NCI-H82 (cell line): ENCODE measurements at regions not wholly inside any gene's neighbourhood (a gene's known extent, or its start where the extent isn't known, plus 50 kb on each side); places are given as distances from the start of the nearest gene placed in this dataset.

Source experiments
- DNase-seq: peaks from one replicate; lab custom pipeline; 2025; lab: John Stamatoyannopoulos, UW

DNA sequence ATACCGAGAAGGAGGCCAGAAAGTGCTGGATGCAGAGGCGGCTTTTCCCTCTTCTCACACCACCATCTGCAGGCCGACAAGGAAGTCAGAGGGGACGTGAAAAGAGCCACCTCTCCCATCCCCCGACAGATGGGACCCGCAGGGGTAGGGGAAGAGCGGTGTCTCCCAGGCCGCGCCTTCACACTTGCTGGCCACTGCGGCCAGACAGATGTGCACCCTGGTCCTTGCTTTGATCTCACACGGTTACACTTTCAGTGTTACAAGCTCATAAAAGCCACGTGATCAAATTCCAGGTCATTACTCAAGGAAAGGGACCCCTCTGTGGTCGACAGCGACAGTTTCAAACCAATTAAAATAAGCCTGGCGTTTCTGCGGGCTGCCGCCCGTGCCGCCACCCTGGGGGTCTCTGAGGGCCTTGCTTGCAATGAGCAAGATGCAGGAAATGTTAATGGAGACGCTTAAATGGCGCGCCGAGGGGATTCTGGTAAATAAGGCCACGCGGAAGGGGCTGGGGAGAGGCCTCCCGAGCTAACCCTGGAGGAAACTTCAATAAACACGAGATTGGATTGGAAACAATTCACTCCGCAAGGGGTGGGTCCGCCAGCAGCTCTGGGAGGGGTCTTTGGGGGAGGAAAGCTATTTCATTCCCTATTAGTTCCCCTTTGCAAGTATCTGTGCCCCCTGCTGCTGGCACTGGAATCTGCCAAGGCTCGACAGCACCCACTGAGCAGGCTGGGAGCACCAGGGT lies 240.9 kb downstream of the ENGASE start:
- DNase-seq, result no peak

GRCh38 chr17:79314617-79315357 lies 240.2 kb downstream of the ENGASE start:
- DNase-seq, result no peak

GRCh38 chr17:79311373-79311772 lies 236.7 kb downstream of the ENGASE start:
- DNase-seq, result no peak

DNA sequence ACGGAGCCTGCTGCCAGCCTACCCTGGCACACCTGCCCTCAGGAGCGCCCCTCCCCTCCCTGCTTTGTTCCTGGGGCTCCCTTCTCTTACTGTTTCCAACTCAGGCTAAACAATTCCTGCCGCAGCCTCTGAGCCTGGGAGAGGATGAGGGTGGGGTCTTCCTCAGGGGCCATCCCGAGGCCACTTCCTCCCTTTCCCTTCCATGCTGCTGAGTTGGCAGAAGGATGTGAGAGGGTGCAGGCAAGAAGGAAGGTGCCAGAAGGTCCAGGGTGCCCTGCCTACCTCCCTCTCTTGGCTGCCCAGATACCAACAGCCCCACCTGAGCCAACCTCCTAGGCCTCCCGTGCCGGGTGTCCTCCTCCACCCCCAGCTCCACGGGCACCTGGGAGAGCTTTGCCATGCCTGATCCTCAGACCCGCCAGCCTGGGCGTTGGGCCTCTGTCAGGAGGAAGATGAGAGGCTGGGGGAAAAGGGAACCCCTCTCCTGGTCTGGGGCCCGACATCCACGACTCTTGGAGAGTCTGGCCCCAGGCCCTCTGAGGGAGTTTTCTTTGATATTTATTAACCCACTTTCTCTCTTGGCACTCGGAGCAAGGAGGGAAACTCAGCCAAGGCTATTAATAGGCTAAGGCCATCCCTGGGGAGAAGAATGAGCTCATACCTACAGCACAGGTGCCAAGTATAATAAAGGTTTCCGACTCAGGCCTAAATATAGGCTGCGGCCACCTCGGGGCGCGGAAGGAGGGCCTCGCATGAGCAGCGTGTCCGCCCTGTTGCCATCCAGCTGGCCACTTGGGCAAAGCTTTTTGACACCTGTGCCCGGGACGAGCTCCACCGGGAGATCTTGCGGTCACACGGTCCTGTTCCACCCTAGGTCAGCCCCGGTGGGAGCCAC lies 232.0 kb downstream of the ENGASE start:
- no peak for DNase-seq

DNA sequence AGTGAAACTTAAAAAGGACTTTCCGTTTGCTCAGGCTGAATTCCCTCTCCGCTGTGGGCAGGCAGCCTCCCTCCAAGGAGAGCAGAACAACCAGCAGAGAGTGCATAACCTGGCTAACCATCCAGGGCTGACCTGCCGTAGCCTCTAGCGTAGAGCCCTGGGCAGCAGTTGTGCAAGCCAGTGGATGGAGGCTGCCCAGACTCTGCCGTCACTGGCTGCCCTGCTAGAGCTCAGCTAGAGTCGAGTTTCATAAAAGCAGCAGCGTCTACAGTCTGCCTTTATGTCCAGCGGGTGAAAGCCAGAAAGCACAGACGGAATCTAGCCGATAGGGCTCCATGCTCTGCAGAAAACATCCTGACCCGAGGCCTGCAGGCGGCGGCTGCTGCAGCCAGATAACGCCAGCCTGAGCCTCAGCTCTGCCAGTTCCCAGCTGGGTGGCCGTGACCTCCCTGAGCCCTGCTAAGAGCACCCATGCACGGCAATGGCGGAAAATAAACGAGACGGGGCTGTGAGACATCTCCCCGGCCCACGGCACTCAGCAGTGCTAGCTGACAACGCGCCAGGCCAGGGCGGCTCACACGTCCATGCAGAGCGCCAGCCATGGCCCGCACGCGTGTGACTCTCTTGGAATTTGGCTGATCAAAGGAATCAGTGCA lies 231.3 kb downstream of the ENGASE start:
- no peak for DNase-seq

GRCh38 chr17:79305376-79305767 lies 230.7 kb downstream of the ENGASE start:
- no peak for DNase-seq

DNA sequence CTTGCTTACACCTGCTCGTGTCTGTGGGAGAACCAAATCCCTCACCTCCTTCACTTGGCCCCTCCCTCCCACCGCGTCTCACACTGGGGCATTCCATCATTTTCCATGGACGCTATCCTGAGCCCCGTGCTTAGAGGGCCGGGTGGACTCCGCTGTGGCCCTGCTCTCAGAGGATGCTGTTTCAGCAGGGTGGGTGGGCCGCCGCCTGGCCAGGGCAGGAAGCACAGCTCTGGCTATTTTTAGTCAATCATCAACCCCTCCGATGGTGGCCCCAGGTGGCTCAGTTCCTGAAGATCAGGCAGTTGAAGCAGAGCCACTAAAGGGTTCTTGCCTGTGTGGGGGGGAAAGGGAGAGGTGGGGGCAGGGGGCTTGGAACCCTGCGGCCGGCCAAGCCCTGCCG lies 230.3 kb downstream of the ENGASE start:
- peak; percentile 32 for DNase-seq

GRCh38 chr17:79303641-79304205 lies 229.1 kb downstream of the ENGASE start:
- DNase-seq, result no peak

DNA sequence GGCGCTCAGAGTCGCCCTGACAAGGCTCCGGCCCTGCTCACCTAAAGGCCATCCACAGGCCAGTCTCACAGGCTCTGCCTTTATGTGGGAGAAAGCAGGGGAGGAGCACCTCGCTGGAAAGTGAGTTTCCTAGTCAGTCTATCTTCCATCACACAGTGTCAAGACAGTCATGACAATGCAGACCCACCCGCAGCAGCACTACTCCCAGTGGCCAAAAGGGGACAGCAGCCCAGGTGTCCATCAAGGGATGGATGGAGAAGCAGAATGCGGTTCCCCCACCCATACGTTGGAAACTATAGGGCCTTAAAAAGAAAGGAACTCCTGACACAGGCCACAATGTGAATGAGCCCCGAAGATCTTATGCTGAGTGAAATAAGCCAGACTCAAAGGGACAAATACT lies 226.8 kb downstream of the ENGASE start:
- DNase-seq, result no peak

DNA sequence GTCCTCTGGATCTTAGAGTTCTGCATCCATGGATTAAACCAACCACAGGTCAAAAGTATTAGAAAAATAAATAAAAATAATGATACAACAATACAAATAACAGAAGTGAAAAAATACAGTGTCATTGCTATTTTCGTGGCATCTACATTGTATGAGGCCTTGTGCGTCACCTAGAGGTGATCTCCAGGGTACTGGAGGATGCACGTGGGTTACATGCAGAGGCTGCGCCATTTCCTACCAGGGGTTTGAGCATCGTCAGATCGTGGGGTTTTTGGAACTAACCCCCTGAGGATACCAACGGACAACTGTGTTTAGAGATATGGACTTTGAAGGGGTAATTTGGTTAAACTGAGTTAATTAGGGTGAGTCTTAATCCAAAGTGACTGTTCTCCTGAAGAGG lies 224.7 kb downstream of the ENGASE start:
- DNase-seq, result peak; percentile 48

DNA sequence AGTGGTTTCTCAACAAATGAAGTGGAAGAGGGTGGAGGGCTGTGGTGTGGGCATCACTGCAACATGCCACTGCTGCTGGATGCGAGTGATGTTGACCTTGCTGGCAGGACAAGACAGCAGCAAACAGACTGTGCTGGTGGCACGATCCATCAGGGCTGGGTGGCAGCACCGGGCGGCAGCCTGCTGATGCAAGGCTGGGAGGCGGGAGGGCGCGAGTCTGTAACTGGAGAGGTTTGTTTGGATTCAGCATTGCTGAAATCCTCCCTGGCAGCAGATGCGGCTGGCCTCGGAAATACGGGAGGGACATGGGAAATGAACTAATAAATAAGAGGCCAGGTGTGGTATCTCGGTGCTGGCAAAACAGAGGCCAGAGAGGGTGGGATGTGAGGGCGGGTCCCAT lies 224.2 kb downstream of the ENGASE start:
- no peak for DNase-seq

- no peak for DNase-seq
These were observed 221.6 kb downstream of the ENGASE start for GRCh38 chr17:79296243-79296642.

- no peak for DNase-seq
These were observed 220.7 kb downstream of the ENGASE start for GRCh38 chr17:79295307-79295706.

GRCh38 chr17:79294459-79295071 lies 219.9 kb downstream of the ENGASE start:
- DNase-seq, result no peak

DNA sequence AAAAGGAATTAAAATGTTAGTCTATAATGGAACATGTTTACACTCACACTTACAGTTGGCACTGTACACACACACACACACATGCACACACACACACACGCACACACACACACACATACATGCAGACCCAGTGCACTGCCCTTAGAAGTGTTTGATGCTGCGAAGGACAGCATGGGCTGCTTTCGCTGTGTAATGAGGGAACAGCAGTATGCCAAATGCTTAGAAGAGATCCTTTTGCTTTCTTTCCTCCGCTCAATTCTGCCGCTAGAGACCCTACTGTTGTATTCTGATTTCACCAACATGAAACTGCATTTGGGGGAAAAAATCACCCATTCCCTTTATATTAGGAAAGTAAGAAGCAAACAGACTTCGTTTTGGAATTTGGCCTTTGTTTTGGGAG lies 217.9 kb downstream of the ENGASE start:
- DNase-seq, result no peak

GRCh38 chr17:79291391-79291790 lies 216.8 kb downstream of the ENGASE start:
- no peak for DNase-seq

DNA sequence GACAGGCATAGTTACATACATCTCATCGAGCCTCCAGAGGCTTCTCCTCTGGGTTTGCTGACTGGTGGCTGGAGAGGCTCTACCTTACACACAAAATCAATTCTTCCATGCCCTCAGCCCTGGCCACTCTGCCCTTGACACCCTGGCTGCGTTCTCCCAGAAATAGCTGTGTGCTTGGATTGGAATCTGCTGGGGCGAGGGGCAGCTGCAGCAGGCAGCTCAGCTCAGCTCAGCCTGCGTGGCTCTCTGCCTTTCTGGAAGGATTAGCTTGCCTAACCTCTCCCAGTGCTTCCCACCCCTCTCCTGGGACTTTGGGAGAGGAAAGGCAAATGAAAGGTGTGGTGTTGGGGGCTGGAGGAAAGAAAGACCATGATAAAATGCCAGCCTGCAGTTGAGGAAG lies 216.1 kb downstream of the ENGASE start:
- peak; percentile 74 for DNase-seq

- DNase-seq, result no peak
These were observed 214.3 kb downstream of the ENGASE start for GRCh38 chr17:79288950-79289349.

GRCh38 chr17:79286440-79286839 lies 211.8 kb downstream of the ENGASE start:
- DNase-seq, result no peak

GRCh38 chr17:79285973-79286372 lies 211.3 kb downstream of the ENGASE start:
- no peak for DNase-seq

GRCh38 chr17:79282294-79282693 lies 207.7 kb downstream of the ENGASE start:
- DNase-seq, result no peak
